ENCODE measurements at regions not wholly inside any gene's neighbourhood (a gene's known extent, or its start where the extent isn't known, plus 50 kb on each side); places are given as distances from the start of the nearest gene placed in this dataset.

DNA sequence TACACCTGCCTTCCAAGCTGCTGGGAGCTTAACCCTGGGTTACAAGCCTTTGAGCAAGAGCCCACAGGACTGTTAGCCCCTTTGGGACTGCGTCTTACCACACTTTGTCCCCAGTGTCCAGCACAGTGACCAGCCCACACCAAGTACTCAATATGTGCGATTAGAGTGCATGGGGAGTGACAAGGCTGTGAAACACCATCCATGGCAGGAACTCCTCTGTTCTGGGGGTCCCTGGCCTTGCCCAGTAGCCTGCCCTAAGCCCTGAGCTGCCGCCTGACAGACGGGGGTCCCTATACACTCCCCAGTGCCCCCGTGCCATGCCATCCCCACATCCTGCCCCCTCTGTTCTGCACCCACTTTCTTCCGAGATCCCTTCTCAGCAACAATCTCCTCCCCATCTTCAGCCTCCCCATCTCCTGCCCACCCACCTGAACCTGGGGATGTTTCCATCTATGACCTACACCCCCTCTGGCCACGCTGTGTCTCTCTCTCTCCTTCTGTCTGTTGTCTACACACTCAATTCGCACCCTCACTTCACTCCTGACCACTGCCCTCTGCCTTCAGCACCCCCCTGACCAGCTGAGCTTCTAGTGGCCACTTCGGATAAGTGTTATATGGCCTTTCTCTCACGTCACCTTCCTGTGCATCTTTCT lies 112.9 kb upstream of the SMURF2 start:
- POLR2A ChIA-PET = no interaction called here
- H3K27me3 ChIP-seq (ENCODE audit: control insufficient read depth, insufficient read depth, low read length) = peaks cover 1% of the 10 kb centered on the region; the same call in 1 of the 2 replicates
- TF ChIP-seq, protein P1, sequence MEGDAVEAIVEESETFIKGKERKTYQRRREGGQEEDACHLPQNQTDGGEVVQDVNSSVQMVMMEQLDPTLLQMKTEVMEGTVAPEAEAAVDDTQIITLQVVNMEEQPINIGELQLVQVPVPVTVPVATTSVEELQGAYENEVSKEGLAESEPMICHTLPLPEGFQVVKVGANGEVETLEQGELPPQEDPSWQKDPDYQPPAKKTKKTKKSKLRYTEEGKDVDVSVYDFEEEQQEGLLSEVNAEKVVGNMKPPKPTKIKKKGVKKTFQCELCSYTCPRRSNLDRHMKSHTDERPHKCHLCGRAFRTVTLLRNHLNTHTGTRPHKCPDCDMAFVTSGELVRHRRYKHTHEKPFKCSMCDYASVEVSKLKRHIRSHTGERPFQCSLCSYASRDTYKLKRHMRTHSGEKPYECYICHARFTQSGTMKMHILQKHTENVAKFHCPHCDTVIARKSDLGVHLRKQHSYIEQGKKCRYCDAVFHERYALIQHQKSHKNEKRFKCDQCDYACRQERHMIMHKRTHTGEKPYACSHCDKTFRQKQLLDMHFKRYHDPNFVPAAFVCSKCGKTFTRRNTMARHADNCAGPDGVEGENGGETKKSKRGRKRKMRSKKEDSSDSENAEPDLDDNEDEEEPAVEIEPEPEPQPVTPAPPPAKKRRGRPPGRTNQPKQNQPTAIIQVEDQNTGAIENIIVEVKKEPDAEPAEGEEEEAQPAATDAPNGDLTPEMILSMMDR (IDR thresholded peaks at IDR 0.05; ENCODE audit: insufficient read depth, low read depth, low read length) = no peak
- DNase-seq (ENCODE audit: low read depth) = no peak
- CTCF ChIA-PET = interaction anchor here (0.6 to 1.7 kb wide), 4 partner anchors 126 to 186 kb away, joined by 3 to 4 read pairs (median 4); no protein-coding TSS in a partner anchor
- no peak overlapping the region for H3K4me3 ChIP-seq (ENCODE audit: low read depth, low read length)
- H3K36me3 ChIP-seq (ENCODE audit: control insufficient read depth, insufficient read depth, low read length) = no peaks in the 10 kb centered on the region

- ChIA-PET CTCF (interaction anchor here (0.6 to 1.4 kb wide), 6 partner anchors 11 to 354 kb away, joined by 3 to 4 read pairs (median 4); no protein-coding TSS in a partner anchor), POLR2A (no interaction called here)
- no peak for DNase-seq (ENCODE audit: low read depth)
- Histone ChIP-seq H3K4me3 (ENCODE audit: low read depth, low read length) (no peak overlapping the region), H3K27me3 (ENCODE audit: control insufficient read depth, insufficient read depth, low read length) (no peaks in the 10 kb centered on the region), H3K36me3 (ENCODE audit: control insufficient read depth, insufficient read depth, low read length) (no peaks in the 10 kb centered on the region)
- TF ChIP-seq, protein P1 (IDR thresholded peaks at IDR 0.05; ENCODE audit: insufficient read depth, low read depth, low read length) = peak; percentile 66
These were observed 112.0 kb upstream of the SMURF2 start for GRCh38 chr17:64773836-64774761.

- Histone ChIP-seq H3K36me3 (ENCODE audit: control insufficient read depth, insufficient read depth, low read length) (no peaks in the 10 kb centered on the region), H3K4me3 (ENCODE audit: low read depth, low read length) (no peak overlapping the region), H3K27me3 (ENCODE audit: control insufficient read depth, insufficient read depth, low read length) (no peaks in the 10 kb centered on the region)
- ChIA-PET CTCF (interaction anchor here (1.0 to 1.4 kb wide), 3 partner anchors 10 to 25 kb away, joined by 3 read pairs; no protein-coding TSS in a partner anchor), POLR2A (interaction anchor here (0.5 kb wide), 1 partner anchor 159 kb away, joined by 5 read pairs; no protein-coding TSS in a partner anchor)
- TF ChIP-seq, protein P1 (IDR thresholded peaks at IDR 0.05; ENCODE audit: insufficient read depth, low read depth, low read length) = no peak
- DNase-seq (ENCODE audit: low read depth) = no peak
These were observed 111.3 kb upstream of the SMURF2 start for GRCh38 chr17:64773386-64773835.

- CTCF ChIA-PET = interaction anchor here (0.9 kb wide), 1 partner anchor 121 kb away, joined by 3 read pairs; no protein-coding TSS in a partner anchor
- H3K36me3 ChIP-seq (ENCODE audit: control insufficient read depth, insufficient read depth, low read length) = no peaks in the 10 kb centered on the region
- no peak for DNase-seq (ENCODE audit: low read depth)
- no peak overlapping the region for H3K4me3 ChIP-seq (ENCODE audit: low read depth, low read length)
- H3K27me3 ChIP-seq (ENCODE audit: control insufficient read depth, insufficient read depth, low read length) = no peaks in the 10 kb centered on the region
- TF ChIP-seq, protein P1 (IDR thresholded peaks at IDR 0.05; ENCODE audit: insufficient read depth, low read depth, low read length) = no peak
- POLR2A ChIA-PET = interaction anchor here (0.5 kb wide), 1 partner anchor 158 kb away, joined by 5 read pairs; no protein-coding TSS in a partner anchor
These were observed 110.8 kb upstream of the SMURF2 start for GRCh38 chr17:64772845-64773299.

All from BJ (cell line).